ENCODE measurements at regions not wholly inside any gene's neighbourhood (a gene's known extent, or its start where the extent isn't known, plus 50 kb on each side); places are given as distances from the start of the nearest gene placed in this dataset.
"Not testable (repeated sequence)": the region's sequence is repeated elsewhere in the genome, so short reads cannot be mapped to it uniquely, and the experiment has no call there.

- in situ Hi-C loops (cut with HindIII; ENCODE audit: low pct_unique_long_range_greater_than_20kb, low sequenced_read_pairs), result no loop called here
- DNase-seq (ENCODE audit: low read depth, low spot score), result no peak
- intact Hi-C loops (cut with micrococcal nuclease; ENCODE audit: unreplicated experiment), result no loop called here
- no peak overlapping the region for H3K4me3 ChIP-seq (ENCODE audit: low read depth in 2 of 2, low read length in 2 of 2)
- H3K9me3 ChIP-seq (ENCODE audit: control insufficient read depth, insufficient read depth, low read depth, low read length), result no peaks in the 10 kb centered on the region
- H3K4me1 ChIP-seq (ENCODE audit: control insufficient read depth, insufficient read depth, low read length), result no peaks in the 10 kb centered on the region
- H3K36me3 ChIP-seq (ENCODE audit: control insufficient read depth, insufficient read depth, low read length), result no peaks in the 10 kb centered on the region
- H3K27me3 ChIP-seq (ENCODE audit: control insufficient read depth, insufficient read depth, low read length), result no peaks in the 10 kb centered on the region
- ChIA-PET POLR2A (no interaction called here), CTCF (no interaction called here)
- no peak overlapping the region for H3K27ac ChIP-seq (ENCODE audit: low read length)
- TF ChIP-seq POLR2AphosphoS5 (IDR thresholded peaks at IDR 0.05; ENCODE audit: low read depth, low read length) (no peak), CTCF (IDR thresholded peaks at IDR 0.05) (no peak), REST (IDR thresholded peaks at IDR 0.05; ENCODE audit: insufficient read depth in 1 of 2, low read depth in 2 of 2, low read length in 1 of 2) (no peak), SIN3A (IDR thresholded peaks at IDR 0.05; ENCODE audit: borderline replicate concordance, insufficient read depth, low read depth, low read length) (no peak), TCF7L2 (IDR thresholded peaks at IDR 0.05; ENCODE audit: low read depth, low read length) (no peak)
- no TSS peak for BruUV-seq (replicated peaks)
- ATAC-seq, result no peak
Observed at GRCh38 chr5:98341038-98342032, 432.1 kb upstream of the RGMB start.

- in situ Hi-C loops (cut with HindIII; ENCODE audit: low pct_unique_long_range_greater_than_20kb, low sequenced_read_pairs), result not testable (repeated sequence)
Observed at GRCh38 chr5:98342958-98343660, 430.4 kb upstream of the RGMB start.

More at GRCh38 chr5:98342958-98343660, 430.4 kb upstream of the RGMB start:
- H3K4me1 ChIP-seq (ENCODE audit: control insufficient read depth, insufficient read depth, low read length); DNase-seq (ENCODE audit: low read depth, low spot score); ATAC-seq; H3K27ac ChIP-seq (ENCODE audit: low read length); H3K9me3 ChIP-seq (ENCODE audit: control insufficient read depth, insufficient read depth, low read depth, low read length); H3K4me3 ChIP-seq (ENCODE audit: low read depth in 2 of 2, low read length in 2 of 2); POLR2A ChIA-PET; BruUV-seq (replicated peaks); H3K36me3 ChIP-seq (ENCODE audit: control insufficient read depth, insufficient read depth, low read length); H3K27me3 ChIP-seq (ENCODE audit: control insufficient read depth, insufficient read depth, low read length); CTCF ChIA-PET; intact Hi-C loops (cut with micrococcal nuclease; ENCODE audit: unreplicated experiment): not testable (repeated sequence)
